ENCODE measurements at regions not wholly inside any gene's neighbourhood (a gene's known extent, or its start where the extent isn't known, plus 50 kb on each side); places are given as distances from the start of the nearest gene placed in this dataset.

- TF ChIP-seq NFRKB (IDR thresholded peaks at IDR 0.05) (no peak), CTBP1 (IDR thresholded peaks at IDR 0.05; ENCODE audit: borderline replicate concordance) (no peak), FOXM1 (IDR thresholded peaks at IDR 0.05; ENCODE audit: borderline replicate concordance) (no peak), ZNF384 (IDR thresholded peaks at IDR 0.05) (no peak), SUZ12 (IDR thresholded peaks at IDR 0.05) (no peak)
Measured at GRCh38 chr4:123846561-123846960, 450.0 kb downstream of the SPRY1 start.
